Astrocyte (in vitro differentiated cells and primary cell): ENCODE measurements at regions not wholly inside any gene's neighbourhood (a gene's known extent, or its start where the extent isn't known, plus 50 kb on each side); places are given as distances from the start of the nearest gene placed in this dataset.

Experiments
- DNase-seq: peaks from one replicate; pipeline ENCODE4 v3.0.0-alpha.2; 2010; ENCODE audit warnings: low read depth
- FAIRE-seq: peaks from 2 replicates; lab custom pipeline; 2011; peaks lifted over from hg19 to GRCh38; lab: Jason Lieb, UNC
- H2AFZ ChIP-seq: 2 replicates; pipeline ENCODE4 v1.6.0; 2012; ENCODE audit warnings: low read depth, low read length, inconsistent platforms
- H3K27ac ChIP-seq: 2 replicates; pipeline ENCODE4 v1.5.1; 2011; ENCODE audit warnings: low read depth, low read length, inconsistent platforms
- H3K27me3 ChIP-seq: 2 replicates; pipeline ENCODE4 v1.6.0; 2011; ENCODE audit warnings: low read length, inconsistent platforms; ENCODE audit not compliant: insufficient read depth
- H3K36me3 ChIP-seq: 2 replicates; pipeline ENCODE4 v1.5.1; 2011; ENCODE audit warnings: low read length, inconsistent platforms; ENCODE audit not compliant: insufficient read depth
- H3K4me1 ChIP-seq: 2 replicates; pipeline ENCODE4 v1.5.1; 2011; ENCODE audit warnings: low read length, inconsistent platforms; ENCODE audit not compliant: insufficient read depth
- H3K4me2 ChIP-seq: 2 replicates; pipeline ENCODE4 v1.6.0; 2012; ENCODE audit warnings: low read length, inconsistent platforms
- H3K4me3 ChIP-seq: 2 replicates; pipeline ENCODE4 v1.5.1; 2011; ENCODE audit warnings: low read depth, mild to moderate bottlenecking, low read length, inconsistent platforms; ENCODE audit not compliant: insufficient read depth
- H3K79me2 ChIP-seq: 2 replicates; pipeline ENCODE4 v1.6.0; 2012; ENCODE audit warnings: mild to moderate bottlenecking, low read length, inconsistent platforms; ENCODE audit not compliant: insufficient read depth
- H3K9ac ChIP-seq: 2 replicates; pipeline ENCODE4 v1.6.0; 2012; ENCODE audit warnings: mild to moderate bottlenecking, low read length, inconsistent platforms
- H3K9me3 ChIP-seq: 2 replicates; pipeline ENCODE4 v1.5.1; 2012; ENCODE audit warnings: low read depth, mild to moderate bottlenecking, low read length, inconsistent platforms; ENCODE audit not compliant: insufficient read depth
- H4K20me1 ChIP-seq: 2 replicates; pipeline ENCODE4 v1.6.0; 2012; ENCODE audit warnings: low read length, inconsistent platforms; ENCODE audit not compliant: insufficient read depth
- H3K27ac Mint-ChIP-seq: one replicate; pipeline ENCODE4 v1.8.0; 2021; ENCODE audit warnings: mild to moderate bottlenecking, mixed read lengths; ENCODE audit not compliant: unreplicated experiment
- H3K27me3 Mint-ChIP-seq: one replicate; pipeline ENCODE4 v1.8.0; 2021; ENCODE audit warnings: low read depth, mixed read lengths; ENCODE audit not compliant: unreplicated experiment
- H3K36me3 Mint-ChIP-seq: one replicate; pipeline ENCODE4 v1.8.0; 2021; ENCODE audit warnings: low read depth, mixed read lengths; ENCODE audit not compliant: unreplicated experiment
- H3K4me1 Mint-ChIP-seq: one replicate; pipeline ENCODE4 v1.8.0; 2021; ENCODE audit warnings: low read depth, mixed read lengths; ENCODE audit not compliant: unreplicated experiment
- H3K4me3 Mint-ChIP-seq: one replicate; pipeline ENCODE4 v1.8.0; 2021; ENCODE audit warnings: mild to moderate bottlenecking, moderate library complexity, mixed read lengths; ENCODE audit not compliant: unreplicated experiment
- H3K9me3 Mint-ChIP-seq: one replicate; pipeline ENCODE4 v1.8.0; 2021; ENCODE audit warnings: mild to moderate bottlenecking, mixed read lengths; ENCODE audit not compliant: unreplicated experiment
- EZH2 ChIP-seq: IDR thresholded peaks from 2 replicates; pipeline ENCODE4 v1.6.1; 2012; ENCODE audit warnings: mild to moderate bottlenecking, low read length, inconsistent platforms; ENCODE audit not compliant: insufficient read depth
- TF ChIP-seq, protein P1 (sequence below): IDR thresholded peaks from 2 replicates; pipeline ENCODE4 v1.5.1; 2011; ENCODE audit warnings: low read depth, mild to moderate bottlenecking, inconsistent platforms, low read length, moderate library complexity; ENCODE audit not compliant: insufficient read depth

DNA sequence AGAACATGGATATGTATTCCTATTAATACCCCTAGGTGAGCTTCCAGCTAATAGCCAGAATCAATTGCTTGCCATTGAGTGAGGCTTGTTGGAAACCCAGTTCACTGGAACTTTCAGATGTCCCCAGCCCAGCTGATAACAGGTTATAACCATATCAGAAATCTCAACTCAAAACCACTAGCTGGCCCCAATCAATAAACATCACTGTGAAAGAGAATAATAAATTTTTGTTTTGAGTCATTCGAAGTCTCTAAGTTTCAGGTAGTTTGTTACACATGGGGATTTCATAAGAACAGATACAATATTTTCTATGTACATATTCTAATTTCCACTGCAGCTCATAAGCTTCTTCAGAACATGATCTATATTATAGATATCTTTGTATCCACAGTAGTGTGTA, 162.9 kb upstream of the SNX7 start:
- Histone ChIP-seq H3K27me3 (no peaks in the 10 kb centered on the region), H4K20me1 (no peaks in the 10 kb centered on the region), H3K36me3 (no peaks in the 10 kb centered on the region), H3K4me3 (no peak overlapping the region), H3K9ac (no peak overlapping the region), H3K9me3 (no peaks in the 10 kb centered on the region), H2AFZ (no peak overlapping the region), H3K4me2 (no peak overlapping the region), H3K4me1 (no peaks in the 10 kb centered on the region), H3K79me2 (no peaks in the 10 kb centered on the region), H3K27ac (no peak overlapping the region)
- FAIRE-seq = no peak
- no peak overlapping the region for H3K4me3 Mint-ChIP-seq
- H3K4me1 Mint-ChIP-seq = peaks cover 2% of the 10 kb centered on the region
- H3K27ac Mint-ChIP-seq = no peak overlapping the region
- no peaks in the 10 kb centered on the region for H3K36me3 Mint-ChIP-seq
- H3K27me3 Mint-ChIP-seq = no peaks in the 10 kb centered on the region
- H3K9me3 Mint-ChIP-seq = peaks cover 6% of the 10 kb centered on the region
- DNase-seq = no peak
- TF ChIP-seq, protein P1, sequence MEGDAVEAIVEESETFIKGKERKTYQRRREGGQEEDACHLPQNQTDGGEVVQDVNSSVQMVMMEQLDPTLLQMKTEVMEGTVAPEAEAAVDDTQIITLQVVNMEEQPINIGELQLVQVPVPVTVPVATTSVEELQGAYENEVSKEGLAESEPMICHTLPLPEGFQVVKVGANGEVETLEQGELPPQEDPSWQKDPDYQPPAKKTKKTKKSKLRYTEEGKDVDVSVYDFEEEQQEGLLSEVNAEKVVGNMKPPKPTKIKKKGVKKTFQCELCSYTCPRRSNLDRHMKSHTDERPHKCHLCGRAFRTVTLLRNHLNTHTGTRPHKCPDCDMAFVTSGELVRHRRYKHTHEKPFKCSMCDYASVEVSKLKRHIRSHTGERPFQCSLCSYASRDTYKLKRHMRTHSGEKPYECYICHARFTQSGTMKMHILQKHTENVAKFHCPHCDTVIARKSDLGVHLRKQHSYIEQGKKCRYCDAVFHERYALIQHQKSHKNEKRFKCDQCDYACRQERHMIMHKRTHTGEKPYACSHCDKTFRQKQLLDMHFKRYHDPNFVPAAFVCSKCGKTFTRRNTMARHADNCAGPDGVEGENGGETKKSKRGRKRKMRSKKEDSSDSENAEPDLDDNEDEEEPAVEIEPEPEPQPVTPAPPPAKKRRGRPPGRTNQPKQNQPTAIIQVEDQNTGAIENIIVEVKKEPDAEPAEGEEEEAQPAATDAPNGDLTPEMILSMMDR = no peak
- TF ChIP-seq EZH2 = no peak

DNA sequence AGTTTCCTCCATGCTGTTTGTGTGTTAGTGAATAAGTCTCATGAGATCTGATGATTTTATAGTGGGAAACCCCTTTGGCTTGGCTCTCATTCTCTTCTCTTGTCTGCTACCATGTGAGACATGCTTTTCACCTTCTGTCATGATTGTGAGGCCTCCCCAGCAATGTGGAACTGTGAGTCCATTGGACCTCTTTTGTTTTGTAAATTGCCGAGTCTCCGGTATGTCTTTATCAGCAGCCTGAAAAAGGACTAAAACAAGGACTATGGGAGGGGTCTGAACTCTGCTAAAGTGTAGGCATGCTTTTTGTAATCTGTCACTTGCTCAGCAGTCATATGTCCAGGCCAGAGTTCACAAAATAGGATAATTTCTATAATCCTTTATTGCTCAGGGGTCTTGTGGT, 164.0 kb upstream of the SNX7 start:
- H3K4me2 ChIP-seq = no peak overlapping the region
- Mint-ChIP-seq H3K4me1 (peaks cover 9% of the 10 kb centered on the region), H3K36me3 (no peaks in the 10 kb centered on the region), H3K27ac (no peak overlapping the region), H3K27me3 (no peaks in the 10 kb centered on the region), H3K9me3 (peaks cover 6% of the 10 kb centered on the region), H3K4me3 (no peak overlapping the region)
- no peaks in the 10 kb centered on the region for H3K79me2 ChIP-seq
- TF ChIP-seq EZH2 = no peak
- TF ChIP-seq, protein P1 = no peak
- H2AFZ ChIP-seq = no peak overlapping the region
- H3K9ac ChIP-seq = no peak overlapping the region
- no peaks in the 10 kb centered on the region for H3K4me1 ChIP-seq
- no peaks in the 10 kb centered on the region for H3K9me3 ChIP-seq
- FAIRE-seq = no peak
- no peaks in the 10 kb centered on the region for H3K36me3 ChIP-seq
- H3K27ac ChIP-seq = no peak overlapping the region
- DNase-seq = no peak
- H3K27me3 ChIP-seq = no peaks in the 10 kb centered on the region
- no peak overlapping the region for H3K4me3 ChIP-seq
- H4K20me1 ChIP-seq = no peaks in the 10 kb centered on the region

DNA sequence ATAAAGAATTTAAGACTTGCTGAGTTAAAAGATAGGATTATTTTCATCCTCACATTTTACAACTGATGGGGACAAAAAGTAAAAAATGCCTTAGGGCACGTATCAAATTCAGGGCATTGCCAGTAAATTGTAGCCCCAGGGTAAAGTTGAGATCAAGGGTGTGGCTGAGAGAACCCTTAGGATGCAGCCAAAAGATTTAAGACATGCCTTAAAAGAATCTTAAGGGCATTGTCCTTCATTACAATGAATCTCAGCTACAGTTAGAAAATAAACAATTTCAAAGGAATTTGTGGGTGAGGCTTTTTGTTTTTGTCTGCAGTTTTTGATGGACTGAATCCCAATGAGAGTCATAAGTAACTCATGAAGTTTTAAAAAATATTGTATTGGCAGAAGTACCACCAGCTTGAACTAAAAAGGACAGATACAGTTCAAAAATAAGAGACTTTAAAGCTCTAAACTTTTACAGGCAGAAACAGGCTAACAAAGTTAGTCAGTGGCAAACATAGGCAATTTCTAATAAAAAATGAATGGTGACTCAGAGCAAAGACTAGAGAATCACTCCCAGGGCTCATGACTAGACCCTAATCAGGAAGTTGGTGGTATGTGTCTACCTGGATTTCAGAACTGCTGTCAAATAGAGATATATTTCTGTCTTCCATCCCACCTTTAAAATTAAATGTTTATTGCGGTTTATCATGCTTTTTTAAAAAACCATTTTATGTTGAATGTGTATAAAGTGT, 165.1 kb upstream of the SNX7 start:
- H3K4me3 Mint-ChIP-seq = no peak overlapping the region
- H3K9me3 ChIP-seq = no peaks in the 10 kb centered on the region
- H3K9me3 Mint-ChIP-seq = peaks cover 4% of the 10 kb centered on the region
- no peaks in the 10 kb centered on the region for H3K4me1 ChIP-seq
- no peak overlapping the region for H2AFZ ChIP-seq
- H4K20me1 ChIP-seq = no peaks in the 10 kb centered on the region
- FAIRE-seq (no peak), DNase-seq (peak; percentile 20)
- no peak overlapping the region for H3K9ac ChIP-seq
- no peak overlapping the region for H3K4me2 ChIP-seq
- no peak overlapping the region for H3K27ac Mint-ChIP-seq
- no peaks in the 10 kb centered on the region for H3K36me3 ChIP-seq
- no peaks in the 10 kb centered on the region for H3K27me3 ChIP-seq
- H3K79me2 ChIP-seq = no peaks in the 10 kb centered on the region
- TF ChIP-seq, protein P1 = no peak
- TF ChIP-seq EZH2 = no peak
- H3K4me3 ChIP-seq = no peak overlapping the region
- peaks cover 9% of the 10 kb centered on the region for H3K4me1 Mint-ChIP-seq
- H3K27me3 Mint-ChIP-seq = no peaks in the 10 kb centered on the region
- no peaks in the 10 kb centered on the region for H3K36me3 Mint-ChIP-seq
- H3K27ac ChIP-seq = no peak overlapping the region
